ENCODE measurements at regions not wholly inside any gene's neighbourhood (a gene's known extent, or its start where the extent isn't known, plus 50 kb on each side); places are given as distances from the start of the nearest gene placed in this dataset.

- TF ChIP-seq CTCF (IDR thresholded peaks at IDR 0.05) = no peak
- no peak for TF ChIP-seq POLR2AphosphoS5 (IDR thresholded peaks at IDR 0.05; ENCODE audit: low read depth, low read length)
Measured at GRCh38 chr7:121521711-121522400, 125.7 kb upstream of the FAM3C start.
